CD4-positive, alpha-beta T cell treated with Interleukin-21 for 1 hour (primary cell): ENCODE measurements at regions not wholly inside any gene's neighbourhood (a gene's known extent, or its start where the extent isn't known, plus 50 kb on each side); places are given as distances from the start of the nearest gene placed in this dataset.
"Not testable (repeated sequence)": the region's sequence is repeated elsewhere in the genome, so short reads cannot be mapped to it uniquely, and the experiment has no call there.

Source experiments
- DNase-seq: peaks from one replicate; pipeline ENCODE4 v3.0.0-alpha.2; 2020

DNA sequence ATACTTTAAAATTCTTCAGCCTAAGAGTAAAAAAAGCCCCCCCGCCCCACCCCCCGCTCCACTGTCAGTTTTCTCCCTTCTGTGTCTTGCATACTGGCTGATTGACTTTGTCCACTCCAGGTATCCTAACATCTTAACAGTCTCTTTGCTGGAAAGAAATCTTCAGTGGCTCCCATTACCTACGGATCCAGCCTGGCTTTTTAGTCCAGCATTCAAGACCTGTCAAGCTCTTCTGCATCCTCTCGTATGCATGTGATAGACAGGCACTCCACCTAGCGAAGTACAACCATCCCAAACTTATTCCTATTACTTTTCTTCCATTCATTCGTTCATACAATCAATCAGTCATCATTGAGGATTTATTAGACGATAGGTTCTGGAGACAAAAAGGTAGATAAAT is 288.1 kb downstream of the MYCN start:
- DNase-seq, result no peak

DNA sequence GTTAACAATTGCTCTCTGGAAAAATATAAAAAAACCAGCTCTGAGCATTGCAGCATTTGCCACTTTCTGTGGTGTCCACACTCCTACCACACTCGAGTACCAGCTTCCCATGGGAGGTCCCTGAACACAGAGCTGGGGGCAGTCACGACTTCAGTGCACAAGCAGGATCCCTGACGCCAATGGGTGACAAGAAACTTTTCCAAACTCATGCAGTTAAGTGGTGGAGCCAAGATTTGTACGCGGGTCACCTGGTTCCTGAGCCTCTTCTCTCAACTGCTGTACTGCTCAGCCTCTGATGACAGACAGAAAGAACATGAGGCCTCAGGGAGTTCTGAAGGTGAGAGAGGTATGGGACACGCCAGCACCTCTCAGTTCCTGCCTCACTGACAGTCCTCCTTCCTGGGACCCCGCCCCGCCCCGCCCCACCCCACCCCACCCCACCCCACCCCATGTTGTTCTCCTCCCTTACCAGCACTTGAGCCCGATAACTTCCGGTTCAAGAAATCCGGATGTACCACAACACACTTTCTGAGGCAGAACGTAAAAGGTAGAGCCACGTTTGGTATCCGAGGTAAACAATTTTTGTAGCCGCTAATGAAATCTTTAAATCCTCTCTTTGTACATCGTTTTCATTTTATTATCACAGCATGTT is 287.6 kb downstream of the MYCN start:
- no peak for DNase-seq

GRCh38 chr2:16226943-16227664 is 286.8 kb downstream of the MYCN start:
- no peak for DNase-seq

DNA sequence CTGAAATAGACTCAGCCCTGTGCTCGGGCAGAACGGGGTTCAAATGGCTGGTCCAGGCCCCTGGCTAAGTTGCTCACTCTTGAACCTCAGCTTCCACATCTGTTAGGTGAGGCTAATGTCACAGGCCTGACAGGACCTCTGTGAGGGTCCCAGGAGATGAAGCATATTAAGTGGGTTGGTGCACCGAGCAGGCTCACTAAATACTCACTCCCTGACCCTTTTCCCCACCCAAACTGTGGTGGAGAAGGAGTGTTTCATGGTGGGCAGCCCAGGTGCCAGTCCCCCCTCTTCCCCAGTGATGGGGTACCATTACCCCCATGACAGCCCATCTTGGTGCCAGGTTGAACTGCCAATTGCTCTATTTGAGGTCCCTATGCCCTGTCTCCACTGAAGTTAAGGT is 286.0 kb downstream of the MYCN start:
- no peak for DNase-seq

- DNase-seq, result no peak
Observed at GRCh38 chr2:16225545-16225944, 285.2 kb downstream of the MYCN start.

DNA sequence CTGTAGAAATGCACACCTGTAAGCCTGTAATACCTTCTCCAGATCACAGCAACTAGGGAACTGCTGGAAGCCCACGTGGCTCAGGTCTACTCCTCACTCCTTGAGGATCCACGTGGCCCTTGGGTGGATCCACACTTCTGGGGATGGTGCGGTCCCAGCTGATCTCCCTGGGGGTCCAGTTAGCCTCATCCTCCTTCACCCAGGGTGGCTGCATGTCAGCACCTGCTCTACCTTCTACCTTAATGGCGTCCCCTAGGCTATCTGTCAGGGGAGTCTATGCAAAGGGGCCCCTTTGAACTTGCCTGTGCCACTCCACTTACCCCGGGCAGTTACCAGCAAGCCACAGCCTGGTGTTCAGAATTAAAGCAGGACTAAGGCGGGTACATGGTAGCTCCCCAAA is 284.7 kb downstream of the MYCN start:
- DNase-seq, result no peak

- DNase-seq, result no peak
Observed at GRCh38 chr2:16224298-16225045, 284.1 kb downstream of the MYCN start.

DNA sequence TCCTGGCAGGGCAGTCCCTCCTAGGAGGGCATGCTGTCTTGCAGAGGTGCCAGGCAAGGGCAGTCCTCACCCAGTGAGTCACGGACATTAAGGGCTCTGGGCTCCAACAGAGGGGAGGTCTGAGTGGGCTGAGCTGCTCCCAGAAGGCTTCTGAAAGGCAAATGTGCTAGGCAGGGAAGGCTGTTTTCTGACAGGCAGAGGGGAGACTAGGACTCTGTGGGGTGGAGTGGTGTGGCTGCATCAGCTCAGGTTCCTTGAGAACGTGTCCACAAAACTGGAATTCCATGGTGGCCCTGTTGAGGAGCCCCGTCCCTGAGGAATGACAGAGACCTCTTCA is 283.5 kb downstream of the MYCN start:
- no peak for DNase-seq

GRCh38 chr2:16223161-16223840 is 283.0 kb downstream of the MYCN start:
- DNase-seq, result no peak

DNA sequence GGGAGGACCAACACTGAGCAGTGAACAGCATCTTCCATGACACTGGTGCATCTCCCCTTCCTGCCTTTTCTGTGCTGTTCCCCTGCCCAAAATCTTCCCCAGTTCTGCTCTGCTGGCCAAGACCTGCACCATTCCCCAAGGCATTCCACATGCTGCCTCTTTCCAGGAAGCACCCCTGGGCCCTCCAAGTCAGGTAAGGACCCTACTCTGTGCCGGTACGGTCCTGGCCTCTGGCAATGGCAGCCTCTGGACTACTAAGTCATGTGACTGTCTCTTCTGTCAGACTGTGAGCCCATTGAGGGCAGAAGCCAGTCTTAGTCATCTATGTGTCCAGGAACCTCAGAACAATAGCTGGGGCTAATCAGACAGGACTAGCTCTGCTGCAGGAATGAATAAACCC is 282.0 kb downstream of the MYCN start:
- DNase-seq, result no peak

- DNase-seq, result no peak
Observed at GRCh38 chr2:16221461-16222010, 281.2 kb downstream of the MYCN start.

DNA sequence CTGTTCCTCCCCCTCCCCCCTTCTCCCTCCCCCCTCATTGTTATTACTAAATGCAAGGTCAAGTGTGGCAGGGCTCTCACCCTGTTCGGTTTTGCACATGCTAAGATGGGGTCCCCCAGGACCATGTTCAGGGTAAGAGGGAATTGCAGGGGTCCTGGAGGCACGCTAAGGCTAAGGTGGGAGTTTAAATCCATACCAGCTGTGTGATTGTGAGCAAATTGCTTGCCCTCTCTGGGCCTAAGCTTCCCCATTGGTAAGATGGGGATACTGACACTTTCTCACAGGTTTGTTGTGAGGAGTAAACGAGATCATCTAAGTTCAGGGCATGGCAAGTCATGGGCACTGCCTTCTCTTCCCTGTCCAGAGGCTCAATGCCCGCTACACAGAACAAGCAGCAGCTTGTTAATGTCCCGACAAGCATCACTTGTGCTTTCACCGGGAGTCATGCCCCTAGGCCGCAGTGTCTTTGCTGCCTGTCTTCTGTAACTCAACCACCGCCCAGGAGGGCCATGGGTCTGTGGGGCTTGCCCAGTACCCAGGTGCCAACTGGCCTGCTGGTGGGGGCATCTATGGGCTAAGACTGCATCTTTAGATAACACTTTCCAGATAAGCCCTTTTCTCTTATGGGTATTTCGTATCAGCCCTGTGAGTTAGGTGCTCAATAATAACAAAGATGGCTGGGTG is 279.1 kb downstream of the MYCN start:
- DNase-seq, result no peak

GRCh38 chr2:16218625-16219024 is 278.3 kb downstream of the MYCN start:
- DNase-seq, result no peak

DNA sequence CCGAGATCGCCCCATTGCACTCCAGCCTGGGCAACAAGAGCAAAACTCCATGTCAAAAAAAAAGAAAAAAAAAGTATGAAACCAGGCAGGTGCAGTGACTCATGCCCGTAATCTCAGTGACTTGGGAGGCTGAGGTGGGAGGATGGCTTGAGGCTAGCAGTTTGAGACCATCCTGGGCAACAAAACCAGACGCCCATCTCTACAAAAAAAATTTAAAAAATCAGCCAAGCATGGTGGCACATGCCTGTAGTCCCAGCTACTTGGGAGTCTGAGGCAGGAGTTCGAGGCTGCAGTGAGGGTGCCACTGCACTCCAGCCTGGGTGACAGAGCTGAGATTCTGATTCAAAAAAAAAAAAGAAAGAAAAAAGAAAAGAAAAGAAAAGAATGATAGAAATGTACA is 277.8 kb downstream of the MYCN start:
- DNase-seq, result no peak

GRCh38 chr2:16217741-16218140 is 277.4 kb downstream of the MYCN start:
- not testable (repeated sequence) for DNase-seq

- no peak for DNase-seq
Observed at GRCh38 chr2:16217291-16217690, 276.9 kb downstream of the MYCN start.

DNA sequence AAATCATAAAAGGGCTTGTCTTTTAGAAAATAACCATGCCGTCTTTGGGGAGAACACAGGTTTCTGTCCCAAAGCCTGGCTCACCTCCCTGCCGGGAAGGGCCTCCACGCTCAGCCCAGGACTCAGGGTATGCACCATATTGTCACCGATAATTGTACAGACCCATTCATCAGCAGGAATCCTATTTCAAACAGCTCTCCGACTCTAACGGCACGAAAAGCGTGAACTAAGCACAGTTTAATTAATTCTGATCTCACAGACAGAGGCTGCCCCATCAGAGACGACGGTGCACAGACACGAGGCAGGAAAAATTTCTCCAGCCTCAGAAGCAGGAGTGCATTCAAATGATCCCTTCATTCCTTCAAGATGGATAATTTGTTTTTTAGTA is 276.2 kb downstream of the MYCN start:
- no peak for DNase-seq

DNA sequence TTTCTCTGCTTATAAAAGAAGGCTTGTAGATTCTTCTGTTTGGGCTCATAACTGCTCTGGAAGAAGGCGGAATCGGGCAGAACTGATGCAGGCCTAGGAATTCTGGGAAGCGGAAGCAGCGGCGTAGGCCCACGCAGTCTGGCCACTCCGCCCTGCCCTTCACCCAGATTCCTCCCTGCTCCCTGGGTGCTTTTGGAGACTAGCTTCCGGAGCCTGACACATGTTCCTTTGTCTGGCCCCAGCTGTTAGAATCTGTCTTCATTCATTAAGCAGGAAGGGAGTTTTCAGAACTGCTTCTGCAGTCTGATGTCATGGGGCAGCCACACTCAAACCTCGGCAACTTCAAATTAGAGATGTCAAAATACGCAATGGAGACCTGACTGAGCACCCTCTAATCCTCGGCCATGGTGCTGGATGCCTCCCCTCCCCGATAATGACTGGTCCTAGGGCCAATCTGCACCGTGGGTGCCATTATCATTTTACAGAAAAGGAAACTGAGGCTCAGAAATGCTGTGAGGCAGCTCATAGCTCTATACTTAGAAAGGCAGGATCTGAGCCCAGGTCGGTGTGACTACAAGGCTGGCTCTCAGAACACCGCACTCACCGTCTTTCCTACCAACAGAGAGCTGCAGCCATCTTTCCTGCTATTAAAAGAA is 275.7 kb downstream of the MYCN start:
- DNase-seq, result no peak

DNA sequence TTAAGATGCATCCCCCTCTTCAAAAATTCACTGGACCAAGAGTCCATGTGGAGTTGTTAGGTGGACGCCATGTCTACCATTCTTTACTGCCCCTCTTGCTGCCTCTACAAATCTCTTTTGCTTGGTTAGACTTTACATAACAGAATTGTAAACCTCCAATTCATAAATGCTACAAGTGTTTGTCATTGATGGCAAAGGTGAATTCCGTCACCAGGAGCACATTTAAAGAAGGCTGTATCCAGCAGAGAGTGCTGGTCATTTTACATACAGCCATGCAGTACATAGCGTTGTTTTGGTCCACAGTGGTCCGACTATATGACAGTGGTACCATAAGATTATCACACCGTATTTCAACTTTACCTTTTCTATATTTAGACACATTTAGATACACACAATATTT is 274.5 kb downstream of the MYCN start:
- DNase-seq, result no peak

- no peak for DNase-seq
Observed at GRCh38 chr2:16214391-16214790, 274.0 kb downstream of the MYCN start.

- DNase-seq, result no peak
Observed at GRCh38 chr2:16212321-16212720, 272.0 kb downstream of the MYCN start.

DNA sequence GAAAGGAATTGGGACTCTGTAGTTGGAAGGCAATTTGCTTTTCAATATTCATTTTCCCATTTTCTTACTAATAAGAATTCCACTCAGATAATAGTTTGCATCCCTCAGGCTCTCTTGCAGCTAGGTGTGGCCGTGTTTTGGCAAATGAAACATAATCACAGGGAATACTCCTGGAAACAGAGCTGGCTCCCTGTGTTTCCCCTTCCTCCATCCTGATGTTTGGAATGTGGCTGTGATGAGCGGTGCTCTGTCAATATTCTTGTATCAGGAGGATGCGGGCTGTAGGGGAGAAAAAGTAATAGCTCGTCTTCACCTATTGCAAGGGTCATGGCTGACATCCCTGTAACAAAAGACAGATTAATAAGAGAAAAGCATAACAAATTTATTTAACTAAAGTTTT is 271.0 kb downstream of the MYCN start:
- no peak for DNase-seq
